Stimulated activated CD8-positive, alpha-beta memory T cell treated with anti-CD3 and anti-CD28 coated beads, Interleukin-12 subunit alpha, Interleukin-12 subunit beta, amount 100 ng/mL, for 24 hours (primary cell): ENCODE measurements at regions not wholly inside any gene's neighbourhood (a gene's known extent, or its start where the extent isn't known, plus 50 kb on each side); places are given as distances from the start of the nearest gene placed in this dataset.

Experiments used
- DNase-seq: peaks from one replicate; pipeline ENCODE4 v3.0.0-alpha.2; 2020; ENCODE audit errors: extremely low read depth

GRCh38 chr15:79230766-79231165, 51.8 kb upstream of the ANKRD34C start:
- DNase-seq, result no peak

GRCh38 chr15:79222808-79223207, 59.7 kb upstream of the ANKRD34C start:
- no peak for DNase-seq

- no peak for DNase-seq
These were observed 60.8 kb upstream of the ANKRD34C start for GRCh38 chr15:79221696-79222095.

- DNase-seq, result no peak
These were observed 63.0 kb upstream of the ANKRD34C start for GRCh38 chr15:79219393-79220056.

GRCh38 chr15:79218588-79219200, 63.8 kb upstream of the ANKRD34C start:
- DNase-seq, result no peak

- DNase-seq, result no peak
These were observed 68.9 kb upstream of the ANKRD34C start for GRCh38 chr15:79213650-79214049.

GRCh38 chr15:79212589-79213157, 69.8 kb upstream of the ANKRD34C start:
- DNase-seq, result no peak

- DNase-seq, result no peak
These were observed 71.0 kb upstream of the ANKRD34C start for GRCh38 chr15:79211481-79211880.

GRCh38 chr15:79209690-79210089, 72.8 kb upstream of the ANKRD34C start:
- DNase-seq, result no peak

GRCh38 chr15:79209116-79209515, 73.4 kb upstream of the ANKRD34C start:
- no peak for DNase-seq

GRCh38 chr15:79208179-79208578, 74.3 kb upstream of the ANKRD34C start:
- DNase-seq, result no peak

- DNase-seq, result no peak
These were observed 75.6 kb upstream of the ANKRD34C start for GRCh38 chr15:79206940-79207339.

GRCh38 chr15:79204886-79205675, 77.4 kb upstream of the ANKRD34C start:
- DNase-seq, result no peak

GRCh38 chr15:79198461-79198860, 84.1 kb upstream of the ANKRD34C start:
- DNase-seq, result no peak

GRCh38 chr15:79197285-79197684, 85.2 kb upstream of the ANKRD34C start:
- DNase-seq, result no peak

- no peak for DNase-seq
These were observed 86.7 kb upstream of the ANKRD34C start for GRCh38 chr15:79195802-79196201.

GRCh38 chr15:79195239-79195638, 87.3 kb upstream of the ANKRD34C start:
- no peak for DNase-seq

- no peak for DNase-seq
These were observed 88.1 kb upstream of the ANKRD34C start for GRCh38 chr15:79194386-79194785.

GRCh38 chr15:79193549-79193948, 89.0 kb upstream of the ANKRD34C start:
- no peak for DNase-seq

GRCh38 chr15:79193103-79193502, 89.4 kb upstream of the ANKRD34C start:
- DNase-seq, result no peak

GRCh38 chr15:79192462-79193036, 90.0 kb upstream of the ANKRD34C start:
- no peak for DNase-seq

GRCh38 chr15:79190093-79190492, 92.4 kb upstream of the ANKRD34C start:
- DNase-seq, result no peak
